H1 (cell line): ENCODE measurements at regions not wholly inside any gene's neighbourhood (a gene's known extent, or its start where the extent isn't known, plus 50 kb on each side); places are given as distances from the start of the nearest gene placed in this dataset.

Experiments
- EP300 ChIP-seq, 2 experiments: IDR thresholded peaks; 1 replicate in 1 of 2; 2 replicates in 1 of 2; pipeline ENCODE4 v1.6.1; 2011 to 2012; ENCODE audit warnings: low read depth in 2 of 2, low read length in 2 of 2, mild to moderate bottlenecking in 2 of 2, borderline replicate concordance in 1 of 2, inconsistent platforms in 1 of 2, moderate library complexity in 1 of 2
- EZH2 ChIP-seq: fragments of 200-600 bp; sonication (generic); IDR thresholded peaks from 2 replicates; pipeline ENCODE4 v1.7.1; 2012; ENCODE audit warnings: low read depth, mild to moderate bottlenecking, moderate library complexity, low read length, inconsistent platforms; ENCODE audit not compliant: severe bottlenecking
- JUN ChIP-seq: IDR thresholded peaks from 2 replicates; pipeline ENCODE4 v1.6.1; 2011; ENCODE audit warnings: low read depth, mild to moderate bottlenecking, improper control_type of control experiment, low read length
- POLR2AphosphoS5 ChIP-seq: IDR thresholded peaks from 2 replicates; pipeline ENCODE4 v1.6.1; 2011; ENCODE audit warnings: low read depth, low read length
- RAD21 ChIP-seq, 2 experiments: IDR thresholded peaks in 1 of 2; conservative IDR thresholded peaks in 1 of 2; 2 replicates each; pipeline ENCODE4 v1.6.1; 2011; ENCODE audit warnings: low read depth in 2 of 2, low read length in 2 of 2, improper control_type of control experiment in 1 of 2, inconsistent platforms in 1 of 2, mild to moderate bottlenecking in 1 of 2, moderate library complexity in 1 of 2
- SIN3A ChIP-seq, 2 experiments: IDR thresholded peaks in 1 of 2; conservative IDR thresholded peaks in 1 of 2; 2 replicates each; pipeline ENCODE4 v1.6.1; 2011 to 2012; ENCODE audit warnings: low read length in 2 of 2, improper control_type of control experiment in 1 of 2, low read depth in 1 of 2, mild to moderate bottlenecking in 1 of 2
- TBP ChIP-seq: IDR thresholded peaks from 2 replicates; pipeline ENCODE4 v1.6.1; 2011; ENCODE audit warnings: low read depth, low read length, improper control_type of control experiment
- TCF12 ChIP-seq: IDR thresholded peaks from 2 replicates; pipeline ENCODE4 v1.6.1; 2011; ENCODE audit warnings: low read depth, mild to moderate bottlenecking, low read length
- TF ChIP-seq, protein P1 (sequence below): IDR thresholded peaks from 2 replicates; pipeline ENCODE4 v1.6.1; 2011; ENCODE audit warnings: low read length, improper control_type of control experiment
- TF ChIP-seq, protein P2 (sequence below), 3 experiments: IDR thresholded peaks; 1 replicate in 2 of 3; 2 replicates in 1 of 3; pipeline versions ENCODE4 v1.5.1 to v1.6.1; 2011; ENCODE audit warnings: low read length in 3 of 3, mild to moderate bottlenecking in 3 of 3, inconsistent platforms in 2 of 3, low read depth in 1 of 3, moderate library complexity in 1 of 3; ENCODE audit not compliant: insufficient read depth in 1 of 3; ENCODE audit errors: control extremely low read depth in 1 of 3

DNA sequence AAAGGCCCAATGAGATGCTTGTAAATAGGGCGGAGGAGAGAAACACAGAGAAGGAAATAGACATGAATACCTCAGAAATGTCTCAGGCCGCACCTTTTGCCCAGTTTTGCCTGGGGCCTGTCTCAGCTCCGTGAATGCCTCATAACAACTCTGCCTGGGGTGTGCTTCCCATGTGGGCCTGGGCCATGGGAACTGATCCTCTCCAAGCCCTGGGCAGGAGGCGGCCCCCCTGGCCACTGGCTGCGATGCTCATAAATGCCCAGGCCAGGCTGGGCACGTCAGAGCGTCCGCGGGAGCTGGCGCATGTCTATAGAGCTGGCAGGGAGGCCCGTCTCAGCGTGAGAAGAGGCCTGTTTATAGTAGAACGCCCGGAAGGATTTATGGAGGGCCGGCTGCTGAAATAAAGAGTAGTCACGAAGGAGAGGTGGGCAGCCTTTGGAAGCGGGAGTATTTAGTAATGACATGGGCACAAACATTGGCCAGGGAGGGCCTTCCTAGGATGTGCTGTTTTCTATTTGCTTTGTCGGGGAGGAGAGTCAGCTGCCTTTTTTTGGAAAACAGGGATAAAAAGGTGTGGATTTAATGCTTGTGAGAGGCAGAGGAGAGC lies 85.9 kb upstream of the IGF1R start:
- TF ChIP-seq TBP (no peak), EZH2 (no peak), TCF12 (no peak), SIN3A (conservative IDR thresholded peaks at IDR 0.05 in 1 of 2, IDR thresholded peaks at IDR 0.05 in 1 of 2; ENCODE audit: low read depth in 1 of 2, low read length in 2 of 2) (no peak), EP300 (IDR thresholded peaks at IDR 0.05; ENCODE audit: borderline replicate concordance in 1 of 2, low read depth in 2 of 2, low read length in 2 of 2) (no peak), RAD21 (IDR thresholded peaks at IDR 0.05 in 1 of 2, conservative IDR thresholded peaks at IDR 0.05 in 1 of 2; ENCODE audit: low read depth in 2 of 2, low read length in 2 of 2) (no peak), POLR2AphosphoS5 (no peak), JUN (no peak)
- TF ChIP-seq, protein P1, sequence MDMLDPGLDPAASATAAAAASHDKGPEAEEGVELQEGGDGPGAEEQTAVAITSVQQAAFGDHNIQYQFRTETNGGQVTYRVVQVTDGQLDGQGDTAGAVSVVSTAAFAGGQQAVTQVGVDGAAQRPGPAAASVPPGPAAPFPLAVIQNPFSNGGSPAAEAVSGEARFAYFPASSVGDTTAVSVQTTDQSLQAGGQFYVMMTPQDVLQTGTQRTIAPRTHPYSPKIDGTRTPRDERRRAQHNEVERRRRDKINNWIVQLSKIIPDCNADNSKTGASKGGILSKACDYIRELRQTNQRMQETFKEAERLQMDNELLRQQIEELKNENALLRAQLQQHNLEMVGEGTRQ = no peak
- TF ChIP-seq, protein P2, sequence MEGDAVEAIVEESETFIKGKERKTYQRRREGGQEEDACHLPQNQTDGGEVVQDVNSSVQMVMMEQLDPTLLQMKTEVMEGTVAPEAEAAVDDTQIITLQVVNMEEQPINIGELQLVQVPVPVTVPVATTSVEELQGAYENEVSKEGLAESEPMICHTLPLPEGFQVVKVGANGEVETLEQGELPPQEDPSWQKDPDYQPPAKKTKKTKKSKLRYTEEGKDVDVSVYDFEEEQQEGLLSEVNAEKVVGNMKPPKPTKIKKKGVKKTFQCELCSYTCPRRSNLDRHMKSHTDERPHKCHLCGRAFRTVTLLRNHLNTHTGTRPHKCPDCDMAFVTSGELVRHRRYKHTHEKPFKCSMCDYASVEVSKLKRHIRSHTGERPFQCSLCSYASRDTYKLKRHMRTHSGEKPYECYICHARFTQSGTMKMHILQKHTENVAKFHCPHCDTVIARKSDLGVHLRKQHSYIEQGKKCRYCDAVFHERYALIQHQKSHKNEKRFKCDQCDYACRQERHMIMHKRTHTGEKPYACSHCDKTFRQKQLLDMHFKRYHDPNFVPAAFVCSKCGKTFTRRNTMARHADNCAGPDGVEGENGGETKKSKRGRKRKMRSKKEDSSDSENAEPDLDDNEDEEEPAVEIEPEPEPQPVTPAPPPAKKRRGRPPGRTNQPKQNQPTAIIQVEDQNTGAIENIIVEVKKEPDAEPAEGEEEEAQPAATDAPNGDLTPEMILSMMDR (IDR thresholded peaks at IDR 0.05; ENCODE audit: control extremely low read depth in 1 of 3, insufficient read depth in 1 of 3, low read depth in 1 of 3, low read length in 3 of 3) = no peak
